HG02870 (cell line): ENCODE measurements at regions not wholly inside any gene's neighbourhood (a gene's known extent, or its start where the extent isn't known, plus 50 kb on each side); places are given as distances from the start of the nearest gene placed in this dataset.

Source experiments
- ATAC-seq: cut with Tn5 transposase; IDR thresholded peaks from one replicate; pipeline ENCODE4 v1.9.1; 2021; ENCODE audit warnings: mild to moderate bottlenecking, moderate library complexity; ENCODE audit not compliant: unreplicated experiment

DNA sequence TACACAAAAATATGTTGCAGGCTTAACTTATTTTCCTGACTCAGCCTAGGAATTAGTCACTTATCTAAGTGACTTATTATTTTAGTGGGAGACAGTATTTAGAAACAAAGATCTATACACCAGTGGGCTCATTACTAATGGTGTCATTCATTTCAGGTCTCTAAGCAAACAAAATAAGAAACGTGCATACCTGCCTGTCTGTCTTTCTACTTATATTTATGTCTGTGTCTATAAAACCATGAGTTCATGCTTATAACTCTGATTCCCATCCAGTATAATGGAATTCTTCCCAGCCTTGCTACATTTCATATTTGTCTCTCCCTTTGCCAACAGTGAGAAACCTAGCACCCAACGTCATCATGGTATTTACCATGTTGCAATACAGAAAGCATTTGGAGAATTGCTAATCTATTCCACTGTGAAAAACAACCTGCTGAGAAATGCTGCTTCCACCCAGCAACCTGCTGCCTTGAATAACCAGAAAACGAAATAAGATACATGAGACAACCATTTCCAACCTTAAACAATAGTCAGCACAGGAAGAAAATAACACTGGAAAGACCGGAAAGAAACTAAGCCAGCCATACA, 501.0 kb downstream of the GLRX3 start:
- no peak for ATAC-seq

GRCh38 chr10:130638991-130639390, 502.8 kb downstream of the GLRX3 start:
- ATAC-seq: no peak

GRCh38 chr10:130642926-130643325, 506.7 kb downstream of the GLRX3 start:
- ATAC-seq: no peak

GRCh38 chr10:130647341-130647740, 511.1 kb downstream of the GLRX3 start:
- no peak for ATAC-seq

DNA sequence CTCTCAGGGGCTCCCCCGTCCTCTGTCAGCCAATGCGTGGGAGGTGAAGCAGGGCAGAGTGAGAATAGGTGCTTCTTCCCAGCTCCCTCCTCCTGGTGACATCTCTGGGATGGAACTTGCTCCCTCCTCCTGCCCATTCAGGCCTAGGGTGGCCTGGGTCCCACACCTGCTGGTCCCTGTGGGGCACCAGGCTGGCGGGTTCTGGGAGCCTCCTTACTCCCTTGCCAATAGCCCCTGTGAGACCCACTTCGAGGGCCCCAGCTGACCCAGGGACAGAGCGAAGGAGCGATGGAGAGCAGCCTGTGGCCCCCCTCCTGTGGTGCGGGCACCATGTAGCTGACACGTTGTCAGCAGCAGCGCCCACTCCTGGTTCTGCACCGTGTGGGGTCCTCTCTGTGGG, 512.6 kb downstream of the GLRX3 start:
- ATAC-seq: no peak

DNA sequence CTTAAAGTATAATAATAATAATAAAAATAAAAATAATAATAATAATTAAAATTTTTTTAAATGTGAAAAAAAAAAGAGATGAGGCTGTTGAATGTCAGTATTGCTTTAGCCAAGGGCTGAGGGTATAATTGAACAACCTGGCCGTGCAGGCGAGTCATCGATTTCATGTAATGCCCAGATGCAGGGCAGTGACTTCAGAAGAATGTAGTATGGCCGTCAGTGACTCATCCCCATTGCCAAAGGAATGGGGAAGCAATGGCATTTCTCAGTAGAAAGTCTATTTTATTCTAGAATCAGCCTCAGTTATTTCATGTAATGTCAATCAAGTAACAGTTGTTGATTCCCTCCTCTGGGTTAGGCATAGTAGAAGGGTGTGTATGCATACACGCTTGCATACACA, 516.4 kb downstream of the GLRX3 start:
- no peak for ATAC-seq

DNA sequence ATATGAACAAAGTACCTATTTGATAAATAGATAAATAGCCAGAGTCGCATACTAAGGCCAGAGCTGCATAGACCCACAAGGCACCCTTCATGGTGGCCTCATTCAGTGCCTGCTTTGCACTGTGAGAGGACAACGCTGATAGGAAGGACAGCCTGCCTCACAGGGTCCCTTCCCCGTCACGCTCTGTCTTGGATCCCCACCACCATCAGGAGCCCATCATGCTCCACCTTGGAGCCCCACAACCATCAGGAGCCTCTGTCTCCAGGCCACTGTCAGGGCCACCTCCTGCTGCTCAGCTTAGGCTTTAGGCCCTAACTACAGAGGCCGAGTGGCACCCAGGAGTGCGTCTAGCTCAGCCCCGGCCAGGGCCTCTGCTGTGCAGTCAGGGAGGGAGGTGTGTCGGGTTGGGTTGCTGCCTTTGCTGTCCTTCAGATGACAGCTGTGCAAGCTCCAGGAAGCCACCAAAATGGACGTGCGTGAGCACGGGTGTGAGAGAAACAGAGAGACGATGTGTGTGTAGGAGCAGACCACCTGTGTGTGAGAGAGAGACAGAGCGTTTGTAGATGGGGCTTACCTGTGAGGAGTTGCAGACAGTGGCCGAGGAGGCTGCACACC, 516.9 kb downstream of the GLRX3 start:
- ATAC-seq: no peak

GRCh38 chr10:130654726-130655125, 518.5 kb downstream of the GLRX3 start:
- ATAC-seq: no peak

- no peak for ATAC-seq
These were observed 519.4 kb downstream of the GLRX3 start for GRCh38 chr10:130655313-130656186.

DNA sequence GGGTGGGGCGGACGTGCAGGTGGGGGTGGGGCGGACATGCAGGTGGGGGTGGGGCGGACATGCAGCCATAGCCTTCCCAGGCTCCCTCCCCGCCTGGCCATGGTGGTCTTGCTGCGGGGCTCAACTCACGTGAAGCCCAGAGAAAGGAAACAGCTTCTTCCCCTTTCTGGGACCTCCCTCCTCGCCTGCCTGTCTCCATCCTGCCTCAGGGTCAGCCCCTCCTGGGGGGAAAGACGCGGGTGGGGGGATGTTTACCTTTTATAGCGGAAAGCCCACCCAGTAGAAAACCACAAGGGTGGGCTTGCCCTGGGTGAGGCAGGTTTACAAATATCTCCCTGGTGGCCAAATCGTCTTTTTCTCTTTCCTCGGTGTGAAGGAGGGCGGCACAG, 520.0 kb downstream of the GLRX3 start:
- no peak for ATAC-seq

- ATAC-seq: no peak
These were observed 520.5 kb downstream of the GLRX3 start for GRCh38 chr10:130656582-130657133.

DNA sequence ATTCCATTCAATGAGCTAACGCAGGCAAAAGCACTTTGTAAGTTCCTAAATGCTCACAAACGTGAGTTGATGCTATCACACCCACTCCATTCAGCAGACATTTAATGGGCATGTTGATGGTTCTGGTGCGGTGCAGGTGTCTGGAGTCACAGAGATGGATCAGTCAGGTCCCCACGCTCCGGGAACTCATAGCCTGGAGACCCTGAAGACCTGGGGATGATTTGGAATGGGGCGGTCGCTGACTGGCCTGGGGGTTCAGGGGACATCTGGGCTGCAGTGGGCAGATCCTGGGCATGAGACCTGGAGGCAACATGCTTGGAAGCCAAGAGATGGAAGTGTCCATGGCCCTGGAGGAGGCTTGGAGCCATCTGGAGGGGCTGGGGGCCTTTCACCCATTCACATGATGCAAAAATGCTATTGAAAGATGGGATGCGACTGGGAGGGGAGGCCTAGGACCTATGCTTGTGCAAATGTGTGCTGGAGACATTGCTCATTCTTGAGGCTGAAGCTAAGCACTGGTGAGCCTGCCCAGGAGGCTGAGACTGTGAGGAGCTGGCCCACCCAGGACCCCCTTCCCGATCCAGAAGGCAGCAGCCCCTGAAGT, 522.6 kb downstream of the GLRX3 start:
- ATAC-seq: no peak

DNA sequence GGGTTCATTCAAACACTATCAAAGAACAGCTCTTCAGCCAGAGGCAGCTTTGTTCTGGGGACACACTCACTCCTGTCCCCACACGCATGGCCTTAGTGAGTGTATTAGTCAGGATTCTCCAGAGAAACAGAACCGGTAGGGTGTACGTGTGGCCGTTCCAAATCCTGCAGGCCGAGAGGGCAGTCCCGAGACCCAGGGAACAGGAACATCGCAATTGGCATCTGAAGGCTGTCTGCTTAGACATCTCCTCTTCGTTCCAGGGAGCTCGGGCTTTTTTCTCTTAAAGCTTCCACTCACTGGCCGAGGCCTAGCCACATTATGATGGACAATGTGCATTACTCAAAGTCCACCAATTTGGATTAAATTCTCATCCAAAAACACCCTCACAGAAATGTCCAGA, 523.3 kb downstream of the GLRX3 start:
- ATAC-seq: no peak

GRCh38 chr10:130660266-130660665, 524.1 kb downstream of the GLRX3 start:
- no peak for ATAC-seq

- no peak for ATAC-seq
These were observed 525.2 kb downstream of the GLRX3 start for GRCh38 chr10:130661419-130661818.

GRCh38 chr10:130662775-130663174, 526.6 kb downstream of the GLRX3 start:
- no peak for ATAC-seq

- ATAC-seq: no peak
These were observed 528.3 kb downstream of the GLRX3 start for GRCh38 chr10:130664526-130664925.

DNA sequence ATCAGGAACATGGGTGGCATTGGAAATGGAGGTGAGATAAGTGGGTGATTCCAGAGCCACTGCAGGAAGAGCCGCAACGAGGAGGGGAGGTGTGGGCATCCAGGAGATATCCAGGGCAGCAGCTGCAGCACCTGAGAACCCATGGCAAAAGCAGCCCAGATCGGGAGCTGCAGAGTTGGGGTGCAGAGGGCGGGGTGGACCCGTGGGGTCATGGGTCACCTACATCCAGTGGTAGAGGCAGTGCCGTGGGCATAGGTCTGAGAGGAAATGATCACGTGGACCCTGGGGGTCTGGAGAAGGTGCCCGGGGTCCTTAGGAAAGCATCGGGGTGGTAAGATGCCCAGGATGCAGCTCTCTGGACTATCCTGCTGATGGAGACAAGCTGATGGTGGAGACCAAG, 530.0 kb downstream of the GLRX3 start:
- no peak for ATAC-seq

- no peak for ATAC-seq
These were observed 550.6 kb downstream of the GLRX3 start for GRCh38 chr10:130686689-130687300.

DNA sequence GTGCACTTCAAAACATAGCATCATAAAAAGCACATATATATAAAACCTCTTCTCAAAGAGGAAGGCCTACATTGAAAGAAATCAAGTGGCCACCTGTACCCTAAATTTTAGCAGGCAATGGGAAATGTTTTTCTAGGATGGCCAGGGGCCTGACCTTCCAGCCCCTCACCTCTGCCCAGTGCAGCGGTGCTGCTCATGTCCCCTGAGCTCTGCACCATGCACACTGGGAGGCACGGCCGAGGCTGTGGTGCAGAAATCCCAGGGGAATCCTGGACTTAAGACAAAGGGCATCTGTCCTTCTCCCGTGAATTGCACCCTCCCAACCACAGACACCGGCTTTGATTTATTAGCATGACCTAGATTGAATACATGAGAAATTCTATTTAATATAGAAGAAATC, 551.4 kb downstream of the GLRX3 start:
- ATAC-seq: no peak
